GM10248 (cell line): ENCODE measurements at regions not wholly inside any gene's neighbourhood (a gene's known extent, or its start where the extent isn't known, plus 50 kb on each side); places are given as distances from the start of the nearest gene placed in this dataset.

Experiments
- CTCF ChIA-PET: fragments of 300-600 bp; sonication (Branson Sonifier 250); formaldehyde crosslinking; extraction: SDS; loops from one replicate; lab custom pipeline; 2021; ENCODE audit warnings: antibody characterized with exemption; lab: Yijun Ruan, JAX
- POLR2A ChIA-PET: fragments of 350-650 bp; sonication (Branson Sonifier 250); formaldehyde crosslinking; extraction: SDS; loops from one replicate; lab custom pipeline; 2020; ENCODE audit warnings: antibody characterized with exemption; lab: Yijun Ruan, JAX
- DNase-seq: peaks from one replicate; pipeline ENCODE4 v3.0.0; 2012; ENCODE audit errors: extremely low spot score
- TF ChIP-seq, protein P1 (sequence below): IDR thresholded peaks from 2 replicates; pipeline ENCODE4 v1.5.1; 2012; ENCODE audit warnings: mild to moderate bottlenecking, low read depth; ENCODE audit errors: extremely low read depth, missing control alignments, control extremely low read depth

GRCh38 chr1:217948741-217949140 is 317.6 kb downstream of the SPATA17 start:
- ChIA-PET POLR2A (no interaction called here), CTCF (interaction anchor here (1.1 to 1.2 kb wide), 2 partner anchors 38 to 212 kb away, joined by 3 read pairs; no protein-coding TSS in a partner anchor)
- TF ChIP-seq, protein P1, sequence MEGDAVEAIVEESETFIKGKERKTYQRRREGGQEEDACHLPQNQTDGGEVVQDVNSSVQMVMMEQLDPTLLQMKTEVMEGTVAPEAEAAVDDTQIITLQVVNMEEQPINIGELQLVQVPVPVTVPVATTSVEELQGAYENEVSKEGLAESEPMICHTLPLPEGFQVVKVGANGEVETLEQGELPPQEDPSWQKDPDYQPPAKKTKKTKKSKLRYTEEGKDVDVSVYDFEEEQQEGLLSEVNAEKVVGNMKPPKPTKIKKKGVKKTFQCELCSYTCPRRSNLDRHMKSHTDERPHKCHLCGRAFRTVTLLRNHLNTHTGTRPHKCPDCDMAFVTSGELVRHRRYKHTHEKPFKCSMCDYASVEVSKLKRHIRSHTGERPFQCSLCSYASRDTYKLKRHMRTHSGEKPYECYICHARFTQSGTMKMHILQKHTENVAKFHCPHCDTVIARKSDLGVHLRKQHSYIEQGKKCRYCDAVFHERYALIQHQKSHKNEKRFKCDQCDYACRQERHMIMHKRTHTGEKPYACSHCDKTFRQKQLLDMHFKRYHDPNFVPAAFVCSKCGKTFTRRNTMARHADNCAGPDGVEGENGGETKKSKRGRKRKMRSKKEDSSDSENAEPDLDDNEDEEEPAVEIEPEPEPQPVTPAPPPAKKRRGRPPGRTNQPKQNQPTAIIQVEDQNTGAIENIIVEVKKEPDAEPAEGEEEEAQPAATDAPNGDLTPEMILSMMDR = no peak
- no peak for DNase-seq

- TF ChIP-seq, protein P1 = no peak
- no peak for DNase-seq
- ChIA-PET POLR2A (no interaction called here), CTCF (no interaction called here)
These were observed 322.2 kb downstream of the SPATA17 start for GRCh38 chr1:217953330-217953729.

DNA sequence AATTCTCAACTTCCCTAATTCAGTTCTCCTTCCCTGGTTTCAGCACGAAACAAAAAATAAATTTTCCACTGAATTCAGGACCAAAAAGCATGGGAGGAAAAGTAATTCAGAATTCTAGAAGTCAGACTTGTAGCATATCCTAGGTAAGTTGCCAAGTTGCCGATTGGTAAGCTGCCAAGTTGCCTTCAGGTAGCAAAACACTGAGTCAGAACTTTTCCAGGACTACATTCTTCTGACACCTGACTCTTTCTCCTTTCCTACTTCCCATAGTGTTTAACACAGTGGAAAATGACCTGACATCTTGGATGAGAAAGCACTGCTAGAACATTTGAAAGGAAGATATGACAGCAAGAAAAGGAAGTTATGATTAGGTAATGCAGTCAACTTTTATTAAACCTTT is 322.8 kb downstream of the SPATA17 start:
- ChIA-PET POLR2A (no interaction called here), CTCF (no interaction called here)
- DNase-seq = no peak
- TF ChIP-seq, protein P1 = no peak

DNA sequence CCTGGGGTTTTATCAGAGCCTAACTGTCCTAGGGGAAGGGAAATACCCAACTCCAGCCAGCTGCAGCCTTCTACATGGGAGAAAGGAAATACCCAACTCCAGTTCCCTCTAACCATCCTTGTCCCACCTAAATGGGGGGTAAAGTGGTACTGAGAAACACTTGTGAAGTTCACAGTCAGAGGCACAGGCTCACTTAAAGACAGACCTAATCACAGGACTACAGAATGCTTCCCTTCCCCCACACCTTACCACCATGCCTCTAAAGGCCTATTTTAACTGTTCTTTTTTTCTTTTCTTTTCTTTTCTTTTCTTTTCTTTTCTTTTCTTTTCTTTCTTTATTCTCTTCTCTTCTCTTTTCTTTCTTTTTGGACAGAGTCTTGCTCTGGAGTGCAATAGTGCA is 324.6 kb downstream of the SPATA17 start:
- no peak for DNase-seq
- ChIA-PET CTCF (interaction anchor here (1.6 kb wide), 1 partner anchor 11 kb away, joined by 5 read pairs; no protein-coding TSS in a partner anchor), POLR2A (no interaction called here)
- TF ChIP-seq, protein P1 = no peak

DNA sequence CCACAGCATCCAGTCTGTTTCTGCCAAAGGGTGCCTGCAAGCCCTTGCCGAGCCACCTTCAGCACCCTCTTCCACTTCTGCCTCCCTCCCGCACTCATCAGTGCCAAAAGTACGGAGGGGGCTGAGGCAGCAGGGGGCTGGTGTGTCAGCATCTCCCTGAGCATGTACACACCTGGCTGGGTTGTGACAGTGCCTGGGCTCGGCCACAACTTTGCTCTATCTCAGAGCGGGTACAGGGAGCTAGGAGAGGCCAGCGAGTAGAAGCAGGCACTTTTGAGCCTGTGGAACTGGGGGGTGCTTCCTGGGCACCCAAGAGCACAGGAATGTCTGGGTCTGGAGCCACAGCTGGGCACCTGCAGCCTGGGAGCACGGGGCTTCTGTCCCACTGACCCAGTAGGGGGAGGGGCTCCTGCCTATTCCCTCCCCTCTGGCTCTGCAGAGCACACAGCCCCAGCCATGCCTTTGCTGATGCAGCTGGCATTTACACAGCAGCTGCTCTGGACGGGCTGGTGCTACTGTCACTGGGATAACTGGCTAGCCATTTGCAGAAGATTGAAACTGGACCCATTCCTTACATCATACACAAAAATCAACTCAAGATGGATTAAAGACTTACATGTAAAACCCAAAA is 319.8 kb upstream of the RRP15 start:
- ChIA-PET CTCF (no interaction called here), POLR2A (no interaction called here)
- DNase-seq = no peak
- TF ChIP-seq, protein P1 = no peak

DNA sequence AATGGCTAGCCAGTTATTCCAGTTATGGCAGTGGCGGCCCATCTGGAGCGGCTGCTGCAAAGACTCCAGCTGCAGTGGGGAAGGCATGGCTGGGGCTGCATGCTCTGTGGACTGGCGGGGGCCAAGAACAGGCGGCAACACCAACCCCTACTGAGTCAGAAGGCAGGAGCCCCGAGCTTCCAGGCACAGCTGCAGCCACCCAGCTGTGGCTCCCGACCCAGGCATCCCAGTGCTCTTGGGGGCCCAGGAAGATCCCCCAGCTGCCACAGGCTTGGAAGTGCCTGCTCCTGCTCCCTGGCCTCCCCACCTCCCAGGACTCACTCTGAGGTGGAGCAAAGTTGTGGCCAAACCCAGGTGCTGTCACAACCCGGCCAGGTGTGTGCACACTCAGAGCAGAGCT is 317.0 kb upstream of the RRP15 start:
- ChIA-PET CTCF (interaction anchor here (0.8 kb wide), 1 partner anchor 11 kb away, joined by 3 read pairs; no protein-coding TSS in a partner anchor), POLR2A (no interaction called here)
- TF ChIP-seq, protein P1 = no peak
- no peak for DNase-seq
